HG02610 (cell line): ENCODE measurements at regions not wholly inside any gene's neighbourhood (a gene's known extent, or its start where the extent isn't known, plus 50 kb on each side); places are given as distances from the start of the nearest gene placed in this dataset.

ENCODE experiments used
- ATAC-seq: cut with Tn5 transposase; IDR thresholded peaks from one replicate; pipeline ENCODE4 v1.9.1; 2021; ENCODE audit warnings: mild to moderate bottlenecking, moderate library complexity; ENCODE audit not compliant: unreplicated experiment

DNA sequence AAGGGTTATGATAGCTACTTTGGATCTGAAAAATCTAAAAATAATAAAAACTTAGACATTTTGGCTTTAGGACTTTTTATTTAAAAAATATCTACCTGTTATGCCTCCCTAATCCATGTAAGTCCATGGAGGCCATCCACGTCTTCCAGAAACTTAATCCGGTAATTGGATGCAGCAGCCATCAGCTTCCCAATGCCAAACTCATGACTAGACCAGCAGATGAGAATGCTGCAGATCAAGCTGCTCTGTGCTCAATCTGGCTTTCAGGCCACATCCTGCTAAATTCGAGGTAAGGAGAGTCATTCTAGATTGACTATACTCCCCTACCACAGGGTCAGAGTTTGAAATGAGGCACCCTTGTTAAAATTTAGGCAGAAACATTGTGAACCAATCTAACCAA, 168.5 kb upstream of the TCERG1L start:
- ATAC-seq = no peak

- ATAC-seq = no peak
These were observed 169.3 kb upstream of the TCERG1L start for GRCh38 chr10:131480861-131481260.

GRCh38 chr10:131485732-131486131, 174.2 kb upstream of the TCERG1L start:
- ATAC-seq = no peak

- ATAC-seq = no peak
These were observed 176.3 kb upstream of the TCERG1L start for GRCh38 chr10:131487822-131488221.

GRCh38 chr10:131490991-131491594, 179.6 kb upstream of the TCERG1L start:
- no peak for ATAC-seq

- ATAC-seq = no peak
These were observed 180.8 kb upstream of the TCERG1L start for GRCh38 chr10:131492211-131492857.

DNA sequence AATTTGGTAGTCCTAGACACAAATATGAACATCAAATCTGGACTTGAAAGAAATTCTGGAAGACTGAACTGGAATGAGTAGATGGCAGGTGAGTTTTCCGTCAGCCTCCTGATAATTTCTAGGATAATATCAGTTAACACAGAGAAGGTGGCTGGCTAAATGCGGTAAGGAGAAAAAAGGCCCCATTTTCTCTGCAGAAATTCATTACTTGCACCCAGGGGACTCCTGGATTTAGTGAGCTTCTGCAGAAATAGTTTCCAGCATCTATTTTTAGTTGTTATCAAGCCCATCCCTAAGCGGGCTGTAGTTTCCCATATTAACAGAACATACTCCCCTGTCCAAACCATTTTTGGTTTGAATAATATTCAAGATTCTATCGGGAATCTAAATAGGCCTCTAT, 181.9 kb upstream of the TCERG1L start:
- ATAC-seq = no peak

DNA sequence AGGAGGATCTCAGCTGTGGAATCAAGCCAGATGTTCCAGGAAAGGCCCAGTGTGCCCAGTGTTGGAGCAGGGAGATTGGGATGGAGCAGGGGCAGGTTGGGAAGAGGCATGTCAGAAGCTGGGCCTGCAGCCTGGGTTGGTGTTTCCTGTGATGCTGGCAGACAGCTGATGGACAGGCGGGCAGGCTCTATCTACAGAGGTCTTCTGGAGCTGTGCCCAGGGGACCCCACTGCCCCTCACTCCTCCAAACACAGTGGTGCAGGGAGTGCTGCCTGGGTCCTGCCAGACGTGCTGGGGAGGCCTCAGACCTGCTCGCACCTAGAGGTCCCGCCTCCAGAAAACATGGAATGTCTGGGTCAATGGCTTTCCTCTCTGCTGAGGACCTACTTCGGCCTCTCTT, 182.9 kb upstream of the TCERG1L start:
- ATAC-seq = no peak

DNA sequence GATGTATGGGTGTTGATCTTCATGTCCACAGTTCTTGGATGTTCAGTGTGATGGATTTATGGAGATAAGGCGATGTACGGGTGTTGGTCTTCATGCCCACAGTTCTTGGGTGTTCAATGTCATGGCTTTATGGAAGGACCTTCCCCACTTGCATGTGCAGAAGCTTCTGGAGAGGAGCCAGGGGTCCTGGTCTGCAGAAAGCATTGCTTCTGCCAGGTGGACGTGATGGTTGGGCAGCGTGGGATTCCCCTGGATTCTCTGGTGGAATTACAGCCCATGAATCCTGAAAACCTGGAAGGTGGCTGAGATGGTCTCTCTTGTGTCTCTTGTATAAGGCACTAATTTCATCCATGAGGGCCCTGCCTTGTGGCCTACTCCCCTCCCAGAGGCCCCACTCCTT, 183.7 kb upstream of the TCERG1L start:
- ATAC-seq = no peak

DNA sequence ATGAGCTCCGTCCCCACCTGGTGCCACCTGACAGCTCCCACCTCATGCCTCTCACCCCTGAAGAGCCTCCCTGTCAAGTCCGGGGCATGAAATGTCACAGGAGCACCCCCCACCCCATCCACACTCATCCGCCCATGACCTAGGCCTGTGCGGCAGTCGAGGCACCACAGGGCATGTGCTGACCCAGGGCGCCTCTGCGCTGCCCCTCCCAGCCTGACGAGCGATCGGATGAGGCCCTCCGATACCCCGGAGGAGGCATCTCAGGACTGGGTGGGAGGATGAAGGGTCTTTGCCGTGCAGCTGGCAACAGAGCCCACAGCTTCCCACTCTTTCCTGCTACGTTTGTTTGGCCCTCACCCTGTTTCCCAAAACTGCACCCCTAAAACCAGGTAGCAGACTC, 184.4 kb upstream of the TCERG1L start:
- no peak for ATAC-seq

DNA sequence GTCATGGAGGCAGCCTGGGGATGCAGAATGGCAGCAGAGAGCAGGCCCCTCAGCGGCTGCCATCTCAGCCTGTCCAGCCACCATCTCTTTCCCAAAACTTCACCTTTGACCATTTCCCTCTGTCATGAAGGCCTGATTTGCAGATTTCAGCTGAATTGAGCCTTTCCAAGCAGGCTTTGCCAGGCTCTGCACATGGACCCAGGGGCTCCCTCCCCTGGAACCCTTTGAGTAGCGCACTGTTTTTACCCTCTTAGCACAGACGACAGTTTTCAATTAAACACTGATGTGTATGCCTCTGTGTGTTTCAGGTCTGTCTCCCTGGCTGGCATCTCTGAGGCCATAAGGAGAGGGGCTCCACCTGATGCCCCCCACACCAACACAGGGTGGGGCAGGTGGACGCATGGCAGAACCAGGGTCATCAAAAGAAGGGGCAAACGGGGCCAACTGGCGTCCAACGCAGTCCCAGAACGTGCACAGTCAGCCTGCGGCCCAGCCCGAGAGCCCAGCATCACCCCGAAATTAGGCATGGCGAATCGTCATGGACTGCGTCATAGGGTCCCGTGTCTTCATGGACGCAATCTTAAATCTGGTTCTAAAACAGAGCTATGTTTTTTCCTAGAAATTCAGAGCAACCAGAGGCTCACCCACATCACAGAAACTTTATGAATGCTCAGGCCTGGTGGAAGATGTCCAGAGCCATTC, 185.0 kb upstream of the TCERG1L start:
- ATAC-seq = no peak

DNA sequence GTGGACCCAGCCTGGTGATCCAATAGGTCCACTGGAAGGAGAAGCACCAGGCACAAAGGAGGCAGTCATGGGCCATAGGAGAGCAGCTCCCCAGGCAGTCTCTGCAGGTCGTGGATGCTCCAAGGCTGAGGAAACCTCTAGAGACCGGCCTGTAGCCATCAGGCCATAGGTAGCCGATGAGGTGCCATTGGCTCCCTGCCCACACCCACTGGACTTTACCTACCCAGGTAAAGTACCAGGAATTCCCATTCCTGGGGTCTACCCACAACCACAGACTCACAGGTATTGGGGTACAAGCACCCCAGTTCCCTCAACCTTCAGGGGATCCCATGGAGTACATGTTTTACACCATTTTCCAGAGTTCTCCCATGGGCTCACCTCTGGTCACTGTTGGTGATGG, 188.0 kb upstream of the TCERG1L start:
- no peak for ATAC-seq

DNA sequence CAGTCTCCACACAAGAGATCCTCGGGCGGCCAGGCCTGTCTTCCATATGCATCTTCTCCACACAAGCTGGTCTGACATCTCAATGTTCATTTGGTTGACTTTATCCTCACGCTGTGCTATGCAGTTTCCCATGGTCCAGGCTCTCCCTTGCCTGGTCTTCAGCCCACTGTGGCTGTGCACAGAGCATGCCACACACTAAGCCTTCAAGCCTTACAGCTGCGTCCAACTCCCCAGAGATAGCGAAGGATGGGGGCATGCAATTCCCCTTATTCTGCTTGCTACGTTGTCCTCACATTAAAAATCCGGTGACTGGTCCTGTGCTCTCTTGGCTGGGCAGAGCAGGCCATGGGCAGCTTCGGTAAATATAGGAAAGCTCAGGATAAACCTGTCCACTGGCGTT, 188.7 kb upstream of the TCERG1L start:
- no peak for ATAC-seq

DNA sequence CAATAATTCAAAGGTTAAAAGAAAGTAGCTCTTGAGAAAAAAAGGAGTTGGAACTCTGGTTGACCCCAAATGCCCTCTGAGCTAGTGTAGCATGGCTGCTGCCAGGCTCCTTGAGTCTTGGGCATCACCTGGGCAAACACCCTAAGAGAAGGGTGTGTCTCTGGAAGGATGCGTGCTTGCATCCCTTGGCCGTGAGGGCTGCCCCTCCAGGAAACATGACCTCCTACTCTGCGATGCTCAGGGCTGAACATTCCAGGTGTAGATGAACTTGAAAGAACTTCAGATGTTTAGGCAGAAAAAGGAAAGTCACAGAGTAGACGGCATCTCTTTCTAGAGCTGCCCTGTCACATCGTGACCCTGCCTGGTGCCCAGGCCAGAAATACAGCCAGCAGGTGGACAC, 189.4 kb upstream of the TCERG1L start:
- ATAC-seq = no peak

GRCh38 chr10:131503992-131504391, 192.5 kb upstream of the TCERG1L start:
- no peak for ATAC-seq

DNA sequence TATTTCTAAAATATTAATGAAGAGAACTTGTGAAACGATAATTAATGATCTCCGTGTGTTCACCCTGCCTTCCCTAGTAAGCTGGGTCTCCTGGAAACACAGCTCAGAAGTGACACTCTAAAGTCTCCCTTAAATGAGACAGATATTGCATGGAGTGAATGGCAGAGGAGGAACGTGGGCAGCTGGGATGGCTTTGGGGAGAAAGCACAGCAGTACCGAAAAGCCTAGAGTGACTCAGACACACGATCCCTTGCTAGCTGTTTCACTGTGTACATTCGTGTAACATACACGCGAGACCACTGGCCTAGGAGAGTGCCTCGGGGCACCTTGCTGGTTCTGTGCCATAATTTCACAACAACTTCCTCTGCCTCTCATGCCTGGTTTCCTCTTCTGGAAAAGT, 199.9 kb upstream of the TCERG1L start:
- no peak for ATAC-seq

GRCh38 chr10:131512852-131513251, 201.3 kb upstream of the TCERG1L start:
- no peak for ATAC-seq

DNA sequence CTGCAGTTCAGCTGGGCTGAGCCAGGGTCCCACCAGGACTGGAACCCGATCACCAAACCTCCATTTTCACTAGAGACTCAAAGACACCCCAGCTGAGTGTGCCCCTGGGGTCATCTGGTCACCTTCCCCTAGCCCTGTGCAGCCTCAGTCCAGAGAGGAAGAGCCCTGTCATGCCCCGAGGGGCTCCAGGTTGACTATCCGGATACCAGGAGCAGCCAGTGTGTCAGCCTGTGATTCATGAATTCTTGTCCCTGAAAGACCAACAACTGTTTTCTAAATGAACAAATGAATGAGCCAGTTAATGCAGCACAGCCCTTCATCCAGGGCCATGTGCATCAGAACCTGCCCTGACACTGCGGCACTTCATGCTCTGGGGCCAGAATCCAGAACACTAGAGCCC, 201.9 kb upstream of the TCERG1L start:
- ATAC-seq = no peak

DNA sequence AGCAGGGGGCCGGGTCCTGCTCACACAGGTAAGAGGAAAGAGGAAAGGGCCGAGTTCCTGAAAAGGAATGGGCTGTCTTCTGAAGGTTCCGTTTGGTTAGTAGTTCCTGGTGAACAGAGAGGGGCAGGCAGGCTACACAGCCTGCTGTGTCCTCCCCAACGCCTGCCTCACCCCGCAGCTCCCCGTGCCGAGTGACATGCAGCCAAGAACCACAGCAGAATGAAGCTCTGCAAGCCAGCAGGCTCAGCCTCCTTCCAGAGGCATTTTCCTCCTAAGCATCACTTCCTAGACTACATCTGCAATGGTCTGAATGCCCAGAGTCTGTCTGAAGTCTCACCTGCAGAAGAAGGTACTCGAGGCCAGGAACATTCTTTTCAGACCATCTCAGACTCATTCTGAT, 202.4 kb upstream of the TCERG1L start:
- no peak for ATAC-seq

DNA sequence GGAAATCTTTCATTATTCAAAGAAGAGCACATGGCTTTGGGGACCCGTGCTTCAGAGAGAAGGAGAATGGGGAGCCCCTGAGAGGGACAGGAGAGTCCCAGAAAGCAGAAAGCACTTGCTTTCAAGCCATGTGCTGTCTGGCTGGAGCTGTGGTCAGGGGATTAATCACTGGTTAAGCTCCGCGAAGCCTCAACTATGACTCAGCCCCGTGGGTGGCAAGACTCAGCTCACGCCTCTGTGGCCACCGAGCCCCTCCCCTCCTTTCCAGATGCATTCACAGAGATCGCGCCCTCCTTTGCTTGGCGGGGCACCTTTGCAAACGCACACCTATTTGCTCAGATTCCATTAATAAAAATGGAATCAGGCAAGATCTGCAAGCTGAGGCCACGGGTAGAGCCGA, 202.9 kb upstream of the TCERG1L start:
- ATAC-seq = no peak

GRCh38 chr10:131516285-131516684, 204.8 kb upstream of the TCERG1L start:
- ATAC-seq = no peak

GRCh38 chr10:131517781-131518180, 206.3 kb upstream of the TCERG1L start:
- ATAC-seq = no peak
